GM18499 (cell line): ENCODE measurements at regions not wholly inside any gene's neighbourhood (a gene's known extent, or its start where the extent isn't known, plus 50 kb on each side); places are given as distances from the start of the nearest gene placed in this dataset.

Experiments used
- ATAC-seq: cut with Tn5 transposase; IDR thresholded peaks from one replicate; pipeline ENCODE4 v1.9.1; 2021; ENCODE audit warnings: moderate number of reproducible peaks; ENCODE audit not compliant: insufficient read depth, unreplicated experiment

GRCh38 chr18:41320100-41320499 lies 634.9 kb upstream of the PIK3C3 start:
- no peak for ATAC-seq

GRCh38 chr18:41315134-41315533 lies 639.9 kb upstream of the PIK3C3 start:
- ATAC-seq: no peak

GRCh38 chr18:41311571-41312547 lies 643.2 kb upstream of the PIK3C3 start:
- ATAC-seq: no peak

- no peak for ATAC-seq
These were observed 657.3 kb upstream of the PIK3C3 start for GRCh38 chr18:41297740-41298139.

- no peak for ATAC-seq
These were observed 685.7 kb upstream of the PIK3C3 start for GRCh38 chr18:41269294-41269693.

- ATAC-seq: no peak
These were observed 686.8 kb upstream of the PIK3C3 start for GRCh38 chr18:41268271-41268670.

- ATAC-seq: no peak
These were observed 688.4 kb upstream of the PIK3C3 start for GRCh38 chr18:41266616-41267015.

- ATAC-seq: no peak
These were observed 688.8 kb upstream of the PIK3C3 start for GRCh38 chr18:41266204-41266603.

GRCh38 chr18:41265047-41265446 lies 690.0 kb upstream of the PIK3C3 start:
- ATAC-seq: no peak

- ATAC-seq: no peak
These were observed 691.1 kb upstream of the PIK3C3 start for GRCh38 chr18:41263956-41264355.

GRCh38 chr18:41262688-41263087 lies 692.3 kb upstream of the PIK3C3 start:
- no peak for ATAC-seq

- ATAC-seq: no peak
These were observed 710.4 kb upstream of the PIK3C3 start for GRCh38 chr18:41244591-41245037.

GRCh38 chr18:41237317-41237716 lies 717.7 kb upstream of the PIK3C3 start:
- no peak for ATAC-seq

- ATAC-seq: no peak
These were observed 723.4 kb upstream of the PIK3C3 start for GRCh38 chr18:41231681-41232080.

- ATAC-seq: no peak
These were observed 727.0 kb upstream of the PIK3C3 start for GRCh38 chr18:41227993-41228392.

GRCh38 chr18:41226911-41227310 lies 728.1 kb upstream of the PIK3C3 start:
- ATAC-seq: no peak

- ATAC-seq: no peak
These were observed 728.8 kb upstream of the PIK3C3 start for GRCh38 chr18:41226186-41226585.

GRCh38 chr18:41216341-41217003 lies 738.6 kb upstream of the PIK3C3 start:
- no peak for ATAC-seq

GRCh38 chr18:41207706-41208105 lies 747.3 kb upstream of the PIK3C3 start:
- no peak for ATAC-seq

- no peak for ATAC-seq
These were observed 748.6 kb upstream of the PIK3C3 start for GRCh38 chr18:41206341-41206830.

- no peak for ATAC-seq
These were observed 755.8 kb upstream of the PIK3C3 start for GRCh38 chr18:41199212-41199611.
